ENCODE measurements at regions not wholly inside any gene's neighbourhood (a gene's known extent, or its start where the extent isn't known, plus 50 kb on each side); places are given as distances from the start of the nearest gene placed in this dataset.

DNA sequence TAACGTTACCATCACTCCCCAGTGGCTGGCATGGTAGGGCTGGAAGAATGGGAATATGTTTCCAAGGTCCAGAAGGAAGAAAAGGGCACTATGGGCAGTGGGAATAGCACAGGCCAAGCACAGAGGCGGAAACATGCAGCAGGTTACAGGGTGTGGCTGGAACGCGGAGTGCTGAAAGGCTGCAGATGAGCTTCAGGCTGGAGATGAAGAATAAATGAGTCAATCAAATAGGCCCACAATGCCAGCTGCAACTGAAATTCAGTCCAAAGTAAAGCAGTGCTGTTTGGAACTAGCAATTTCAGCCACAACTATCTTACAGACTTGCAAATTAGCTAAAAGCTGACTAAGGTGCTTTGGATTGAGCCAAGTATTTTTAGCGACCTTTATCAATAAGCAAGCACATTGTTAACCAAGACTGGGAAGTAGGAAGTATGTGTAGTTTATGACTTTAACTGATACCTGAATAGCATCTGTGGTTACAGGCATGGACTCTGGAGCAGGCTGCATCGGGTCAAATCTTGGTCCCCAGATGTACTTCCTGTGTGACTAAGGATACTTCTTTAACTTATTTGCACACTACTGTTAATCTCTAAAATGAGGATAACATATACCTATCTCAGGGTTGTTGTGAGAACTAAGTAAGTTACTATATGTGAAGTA is 77.5 kb upstream of the CTTNBP2 start:
- no peaks in the 10 kb centered on the region for H3K27me3 ChIP-seq (ENCODE audit: control insufficient read depth, low read length)
- no peaks in the 10 kb centered on the region for H3K79me2 ChIP-seq (ENCODE audit: control insufficient read depth, low read length)
- TF ChIP-seq, protein P1, sequence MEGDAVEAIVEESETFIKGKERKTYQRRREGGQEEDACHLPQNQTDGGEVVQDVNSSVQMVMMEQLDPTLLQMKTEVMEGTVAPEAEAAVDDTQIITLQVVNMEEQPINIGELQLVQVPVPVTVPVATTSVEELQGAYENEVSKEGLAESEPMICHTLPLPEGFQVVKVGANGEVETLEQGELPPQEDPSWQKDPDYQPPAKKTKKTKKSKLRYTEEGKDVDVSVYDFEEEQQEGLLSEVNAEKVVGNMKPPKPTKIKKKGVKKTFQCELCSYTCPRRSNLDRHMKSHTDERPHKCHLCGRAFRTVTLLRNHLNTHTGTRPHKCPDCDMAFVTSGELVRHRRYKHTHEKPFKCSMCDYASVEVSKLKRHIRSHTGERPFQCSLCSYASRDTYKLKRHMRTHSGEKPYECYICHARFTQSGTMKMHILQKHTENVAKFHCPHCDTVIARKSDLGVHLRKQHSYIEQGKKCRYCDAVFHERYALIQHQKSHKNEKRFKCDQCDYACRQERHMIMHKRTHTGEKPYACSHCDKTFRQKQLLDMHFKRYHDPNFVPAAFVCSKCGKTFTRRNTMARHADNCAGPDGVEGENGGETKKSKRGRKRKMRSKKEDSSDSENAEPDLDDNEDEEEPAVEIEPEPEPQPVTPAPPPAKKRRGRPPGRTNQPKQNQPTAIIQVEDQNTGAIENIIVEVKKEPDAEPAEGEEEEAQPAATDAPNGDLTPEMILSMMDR (IDR thresholded peaks at IDR 0.05; ENCODE audit: low read depth, low read length, poor library complexity, severe bottlenecking), result no peak
- no peak for TF ChIP-seq EZH2phosphoT487 (IDR thresholded peaks at IDR 0.05; ENCODE audit: borderline replicate concordance, low read length)
- no peaks in the 10 kb centered on the region for H4K20me1 ChIP-seq (ENCODE audit: control insufficient read depth, insufficient read depth, low read depth, low read length)
- no peaks in the 10 kb centered on the region for H3K4me1 ChIP-seq (ENCODE audit: control insufficient read depth, low read length)
- no peak overlapping the region for H3K4me2 ChIP-seq (ENCODE audit: low read length)
- H3F3A ChIP-seq (ENCODE audit: control insufficient read depth, insufficient read depth), result no peaks in the 10 kb centered on the region
- H3K27ac ChIP-seq (ENCODE audit: low read depth, low read length), result no peak overlapping the region
- H3K9me3 ChIP-seq (ENCODE audit: control insufficient read depth, insufficient read depth, low read length), result no peaks in the 10 kb centered on the region
- H3K4me3 ChIP-seq (ENCODE audit: low read length), result no peak overlapping the region
- no peaks in the 10 kb centered on the region for H3K36me3 ChIP-seq (ENCODE audit: control insufficient read depth, low read length)
- no peaks in the 10 kb centered on the region for H3K9me2 ChIP-seq (replicated peaks; ENCODE audit: control insufficient read depth, low read length)

DNA sequence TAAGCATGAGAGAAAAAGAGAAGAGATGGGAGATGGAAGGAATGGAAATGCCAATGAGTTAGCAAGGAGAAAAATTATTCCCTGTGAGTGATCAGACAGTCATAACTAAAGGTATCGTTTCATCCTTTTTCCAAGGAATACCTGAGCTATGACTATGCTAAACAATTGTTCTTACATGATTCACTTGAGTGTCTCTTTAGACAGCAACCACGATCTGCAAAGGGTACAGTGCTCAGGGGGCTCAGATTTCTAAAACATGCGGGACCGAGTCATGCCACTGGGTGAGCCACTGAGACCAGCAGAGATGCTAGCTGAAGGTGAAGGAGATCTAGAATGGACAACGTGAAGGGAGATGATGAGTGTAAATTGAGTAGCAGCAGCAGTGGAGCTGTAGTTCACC is 78.0 kb upstream of the CTTNBP2 start:
- no peaks in the 10 kb centered on the region for H3K9me2 ChIP-seq (replicated peaks; ENCODE audit: control insufficient read depth, low read length)
- no peaks in the 10 kb centered on the region for H3K27me3 ChIP-seq (ENCODE audit: control insufficient read depth, low read length)
- no peaks in the 10 kb centered on the region for H3F3A ChIP-seq (ENCODE audit: control insufficient read depth, insufficient read depth)
- H3K4me2 ChIP-seq (ENCODE audit: low read length), result no peak overlapping the region
- H4K20me1 ChIP-seq (ENCODE audit: control insufficient read depth, insufficient read depth, low read depth, low read length), result no peaks in the 10 kb centered on the region
- no peak for TF ChIP-seq EZH2phosphoT487 (IDR thresholded peaks at IDR 0.05; ENCODE audit: borderline replicate concordance, low read length)
- TF ChIP-seq, protein P1 (IDR thresholded peaks at IDR 0.05; ENCODE audit: low read depth, low read length, poor library complexity, severe bottlenecking), result no peak
- no peaks in the 10 kb centered on the region for H3K79me2 ChIP-seq (ENCODE audit: control insufficient read depth, low read length)
- no peak overlapping the region for H3K27ac ChIP-seq (ENCODE audit: low read depth, low read length)
- no peaks in the 10 kb centered on the region for H3K9me3 ChIP-seq (ENCODE audit: control insufficient read depth, insufficient read depth, low read length)
- no peak overlapping the region for H3K4me3 ChIP-seq (ENCODE audit: low read length)
- no peaks in the 10 kb centered on the region for H3K4me1 ChIP-seq (ENCODE audit: control insufficient read depth, low read length)
- H3K36me3 ChIP-seq (ENCODE audit: control insufficient read depth, low read length), result no peaks in the 10 kb centered on the region

DNA sequence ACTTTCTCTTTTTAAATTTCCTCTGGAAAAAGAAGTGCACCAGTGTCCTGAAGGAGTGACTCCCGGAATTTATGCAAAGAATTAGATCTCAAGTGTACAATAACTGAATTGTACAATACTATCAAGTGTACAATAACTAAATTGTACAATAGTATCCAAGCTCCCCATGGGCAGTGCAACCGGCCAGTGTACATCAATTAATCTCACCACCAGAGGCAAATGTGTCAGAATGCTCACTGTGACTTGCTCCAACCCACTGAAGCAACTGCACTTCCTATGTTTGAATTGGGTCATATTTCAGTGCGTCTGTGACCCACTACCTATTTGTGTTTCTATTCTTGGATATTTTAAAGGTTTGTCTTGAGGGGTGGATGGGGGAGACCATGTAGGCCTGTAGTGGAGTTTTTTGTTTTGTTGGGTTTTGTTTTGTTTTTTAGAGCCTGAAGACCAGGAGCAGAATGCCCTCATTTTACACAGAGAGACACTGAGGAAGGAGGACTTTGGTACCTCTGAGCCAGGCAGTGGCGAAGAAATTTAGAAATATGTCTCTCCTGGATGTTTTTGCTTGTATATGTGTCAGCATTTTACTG is 78.5 kb upstream of the CTTNBP2 start:
- Histone ChIP-seq H3K4me3 (ENCODE audit: low read length) (no peak overlapping the region), H4K20me1 (ENCODE audit: control insufficient read depth, insufficient read depth, low read depth, low read length) (no peaks in the 10 kb centered on the region), H3K4me1 (ENCODE audit: control insufficient read depth, low read length) (no peaks in the 10 kb centered on the region), H3K27ac (ENCODE audit: low read depth, low read length) (no peak overlapping the region), H3K27me3 (ENCODE audit: control insufficient read depth, low read length) (no peaks in the 10 kb centered on the region), H3K9me2 (replicated peaks; ENCODE audit: control insufficient read depth, low read length) (no peaks in the 10 kb centered on the region), H3K36me3 (ENCODE audit: control insufficient read depth, low read length) (no peaks in the 10 kb centered on the region), H3K9me3 (ENCODE audit: control insufficient read depth, insufficient read depth, low read length) (no peaks in the 10 kb centered on the region), H3K79me2 (ENCODE audit: control insufficient read depth, low read length) (no peaks in the 10 kb centered on the region), H3K4me2 (ENCODE audit: low read length) (no peak overlapping the region), H3F3A (ENCODE audit: control insufficient read depth, insufficient read depth) (no peaks in the 10 kb centered on the region)
- no peak for TF ChIP-seq EZH2phosphoT487 (IDR thresholded peaks at IDR 0.05; ENCODE audit: borderline replicate concordance, low read length)
- TF ChIP-seq, protein P1 (IDR thresholded peaks at IDR 0.05; ENCODE audit: low read depth, low read length, poor library complexity, severe bottlenecking), result no peak
